HepG2 (cell line): ENCODE measurements at regions not wholly inside any gene's neighbourhood (a gene's known extent, or its start where the extent isn't known, plus 50 kb on each side); places are given as distances from the start of the nearest gene placed in this dataset.

Source experiments
- EEA1 ChIP-seq: sonication (generic); formaldehyde crosslinking; IDR thresholded peaks from 2 replicates; pipeline ENCODE4 v1.5.1; 2020; ENCODE audit warnings: mild to moderate bottlenecking, missing genetic modification reagents, borderline replicate concordance
- ERF ChIP-seq: IDR thresholded peaks from 2 replicates; pipeline ENCODE4 v1.6.1; 2018; ENCODE audit warnings: missing biosample characterization, missing genetic modification reagents
- RELA ChIP-seq: sonication (generic); formaldehyde crosslinking; IDR thresholded peaks from 2 replicates; pipeline ENCODE4 v1.4.0; 2020; ENCODE audit warnings: missing genetic modification reagents
- TFE3 ChIP-seq: IDR thresholded peaks from 2 replicates; pipeline ENCODE4 v1.6.1; 2016
- ZBED4 ChIP-seq: sonication (generic); formaldehyde crosslinking; IDR thresholded peaks from 2 replicates; pipeline ENCODE4 v1.4.0; 2020; ENCODE audit warnings: missing genetic modification reagents, borderline replicate concordance
- TF ChIP-seq, protein P1 (sequence below): sonication (generic); formaldehyde crosslinking; IDR thresholded peaks from 2 replicates; pipeline ENCODE4 v1.5.1; 2020; ENCODE audit warnings: mild to moderate bottlenecking, missing genetic modification reagents, moderate library complexity

DNA sequence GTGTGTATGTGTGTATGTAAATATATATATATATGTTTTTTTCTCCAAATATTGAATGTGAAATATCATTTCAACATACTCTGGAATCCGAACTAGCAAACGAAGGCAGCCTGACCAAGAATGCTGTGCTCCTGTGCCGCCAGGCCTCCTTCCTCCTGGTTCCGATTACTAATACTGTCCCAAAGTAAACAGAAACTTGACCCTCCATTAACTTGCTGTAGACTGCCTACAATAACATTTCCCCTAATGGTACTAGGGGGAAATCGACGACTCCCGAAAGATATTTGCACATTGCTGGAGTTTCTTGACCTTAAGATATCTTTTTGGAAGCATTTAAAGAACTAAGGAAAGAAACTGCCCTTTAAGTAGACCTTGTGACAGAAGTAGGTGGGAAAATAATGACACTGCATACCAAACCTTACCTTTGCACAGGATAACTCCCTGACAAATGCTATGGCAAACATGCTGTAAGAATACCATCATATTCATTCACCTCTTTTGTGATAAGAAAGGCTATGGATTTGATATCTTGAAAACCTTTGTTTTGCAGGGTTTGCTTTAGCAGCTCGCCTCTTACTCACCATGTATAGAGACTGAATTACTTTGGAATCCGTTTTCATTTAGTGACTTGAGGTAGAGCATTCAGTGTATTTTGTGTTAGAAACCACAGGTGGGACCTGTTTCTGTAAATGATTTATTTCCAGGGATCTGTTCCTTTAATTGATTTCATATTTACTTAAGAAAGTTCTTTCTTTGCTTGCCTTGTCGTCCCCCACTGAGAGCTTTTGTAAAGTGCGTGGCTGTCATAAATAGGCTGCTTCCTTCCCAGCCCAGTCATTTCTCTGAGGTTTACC, 80.1 kb downstream of the KLF5 start (continued):
- TF ChIP-seq ZBED4 (0 out of 2 replicates have a peak, but pooled peaks have one; percentile 52), ERF (CRISPR knock-in tag) (no peak), EEA1 (CRISPR knock-in tag) (no peak), RELA (no peak), TFE3 (CRISPR knock-in tag) (no peak)
- TF ChIP-seq, protein P1, sequence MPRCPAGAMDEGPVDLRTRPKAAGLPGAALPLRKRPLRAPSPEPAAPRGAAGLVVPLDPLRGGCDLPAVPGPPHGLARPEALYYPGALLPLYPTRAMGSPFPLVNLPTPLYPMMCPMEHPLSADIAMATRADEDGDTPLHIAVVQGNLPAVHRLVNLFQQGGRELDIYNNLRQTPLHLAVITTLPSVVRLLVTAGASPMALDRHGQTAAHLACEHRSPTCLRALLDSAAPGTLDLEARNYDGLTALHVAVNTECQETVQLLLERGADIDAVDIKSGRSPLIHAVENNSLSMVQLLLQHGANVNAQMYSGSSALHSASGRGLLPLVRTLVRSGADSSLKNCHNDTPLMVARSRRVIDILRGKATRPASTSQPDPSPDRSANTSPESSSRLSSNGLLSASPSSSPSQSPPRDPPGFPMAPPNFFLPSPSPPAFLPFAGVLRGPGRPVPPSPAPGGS, result no peak
